GM21786 (cell line): ENCODE measurements at regions not wholly inside any gene's neighbourhood (a gene's known extent, or its start where the extent isn't known, plus 50 kb on each side); places are given as distances from the start of the nearest gene placed in this dataset.
A peak's percentile ranks its signal among the peaks of the same experiment; 100 is the strongest.
"Not testable (repeated sequence)": the region's sequence is repeated elsewhere in the genome, so short reads cannot be mapped to it uniquely, and the experiment has no call there.

ENCODE experiments used
- ATAC-seq: cut with Tn5 transposase; IDR thresholded peaks from one replicate; pipeline ENCODE4 v1.9.1; 2021; ENCODE audit not compliant: unreplicated experiment

GRCh38 chr12:75710361-75711069 is 199.1 kb upstream of the KRR1 start:
- ATAC-seq: no peak

GRCh38 chr12:75709503-75709902 is 198.1 kb upstream of the KRR1 start:
- no peak for ATAC-seq

- no peak for ATAC-seq
Measured at GRCh38 chr12:75708802-75709201, 197.4 kb upstream of the KRR1 start.

- no peak for ATAC-seq
Measured at GRCh38 chr12:75707983-75708382, 196.6 kb upstream of the KRR1 start.

- ATAC-seq: peak; percentile 48
Measured at GRCh38 chr12:75706786-75707605, 195.6 kb upstream of the KRR1 start.

GRCh38 chr12:75705749-75706711 is 194.6 kb upstream of the KRR1 start:
- no peak for ATAC-seq

- ATAC-seq: no peak
Measured at GRCh38 chr12:75704664-75705063, 193.3 kb upstream of the KRR1 start.

- ATAC-seq: no peak
Measured at GRCh38 chr12:75704208-75704607, 192.8 kb upstream of the KRR1 start.

GRCh38 chr12:75703131-75703530 is 191.7 kb upstream of the KRR1 start:
- no peak for ATAC-seq

- no peak for ATAC-seq
Measured at GRCh38 chr12:75702477-75703093, 191.2 kb upstream of the KRR1 start.

- no peak for ATAC-seq
Measured at GRCh38 chr12:75701859-75702258, 190.4 kb upstream of the KRR1 start.

- no peak for ATAC-seq
Measured at GRCh38 chr12:75699728-75700496, 188.5 kb upstream of the KRR1 start.

GRCh38 chr12:75699251-75699650 is 187.8 kb upstream of the KRR1 start:
- ATAC-seq: no peak

GRCh38 chr12:75698052-75698451 is 186.6 kb upstream of the KRR1 start:
- no peak for ATAC-seq

- ATAC-seq: no peak
Measured at GRCh38 chr12:75695926-75696325, 184.5 kb upstream of the KRR1 start.

GRCh38 chr12:75694534-75695268 is 183.3 kb upstream of the KRR1 start:
- no peak for ATAC-seq

- no peak for ATAC-seq
Measured at GRCh38 chr12:75692876-75693275, 181.5 kb upstream of the KRR1 start.

GRCh38 chr12:75690296-75690955 is 179.0 kb upstream of the KRR1 start:
- no peak for ATAC-seq

GRCh38 chr12:75686233-75686632 is 174.8 kb upstream of the KRR1 start:
- not testable (repeated sequence) for ATAC-seq
